ENCODE measurements at regions not wholly inside any gene's neighbourhood (a gene's known extent, or its start where the extent isn't known, plus 50 kb on each side); places are given as distances from the start of the nearest gene placed in this dataset.
"Not testable (repeated sequence)": the region's sequence is repeated elsewhere in the genome, so short reads cannot be mapped to it uniquely, and the experiment has no call there.

- H3K79me2 ChIP-seq (ENCODE audit: insufficient read depth); H3K4me1 ChIP-seq (ENCODE audit: control insufficient read depth in 1 of 2, insufficient read depth in 2 of 2, low read depth in 1 of 2, low read length in 1 of 2); H3K9ac ChIP-seq; H3K36me3 ChIP-seq (replicated peaks in 1 of 2; ENCODE audit: control insufficient read depth in 1 of 2, insufficient read depth in 2 of 2, low read length in 1 of 2); H3K9me3 ChIP-seq; H3F3A ChIP-seq (replicated peaks; ENCODE audit: insufficient read depth); CTCF ChIA-PET; H3K4me3 ChIP-seq (ENCODE audit: low read depth in 2 of 2, low read length in 1 of 2); H3K27ac ChIP-seq (ENCODE audit: low read depth in 2 of 2, low read length in 1 of 2); H3K4me2 ChIP-seq; H2AFZ ChIP-seq (ENCODE audit: low read depth); H3K27me3 ChIP-seq (ENCODE audit: insufficient read depth); H4K20me1 ChIP-seq (ENCODE audit: insufficient read depth); POLR2A ChIA-PET; DNase-seq; H3K9me2 ChIP-seq: not testable (repeated sequence)
- WGBS (ENCODE audit: low lambda C conversion rate), result no CpG with 5 or more reads among the region's 9 CpGs
Observed at GRCh38 chr2:111552625-111553024, 331.4 kb downstream of the ANAPC1 start.

- POLR2A ChIA-PET; DNase-seq; H2AFZ ChIP-seq (ENCODE audit: low read depth); H3K4me3 ChIP-seq (ENCODE audit: low read depth in 2 of 2, low read length in 1 of 2); H3K9me2 ChIP-seq; H3K4me2 ChIP-seq; H3K36me3 ChIP-seq (replicated peaks in 1 of 2; ENCODE audit: control insufficient read depth in 1 of 2, insufficient read depth in 2 of 2, low read length in 1 of 2); H3K9ac ChIP-seq; H3K27ac ChIP-seq (ENCODE audit: low read depth in 2 of 2, low read length in 1 of 2); H3K27me3 ChIP-seq (ENCODE audit: insufficient read depth); H4K20me1 ChIP-seq (ENCODE audit: insufficient read depth); H3K9me3 ChIP-seq; H3F3A ChIP-seq (replicated peaks; ENCODE audit: insufficient read depth); H3K79me2 ChIP-seq (ENCODE audit: insufficient read depth); H3K4me1 ChIP-seq (ENCODE audit: control insufficient read depth in 1 of 2, insufficient read depth in 2 of 2, low read depth in 1 of 2, low read length in 1 of 2); CTCF ChIA-PET: not testable (repeated sequence)
- 40% methylated on average over 2 of the region's 2 CpGs for WGBS (ENCODE audit: low lambda C conversion rate)
Observed at GRCh38 chr2:111559301-111559700, 324.7 kb downstream of the ANAPC1 start.

- H3K27ac ChIP-seq (ENCODE audit: low read depth in 2 of 2, low read length in 1 of 2); H3K9ac ChIP-seq; H4K20me1 ChIP-seq (ENCODE audit: insufficient read depth); H3K9me3 ChIP-seq; H3K79me2 ChIP-seq (ENCODE audit: insufficient read depth); H3K4me3 ChIP-seq (ENCODE audit: low read depth in 2 of 2, low read length in 1 of 2); H2AFZ ChIP-seq (ENCODE audit: low read depth); H3K4me2 ChIP-seq; H3K27me3 ChIP-seq (ENCODE audit: insufficient read depth); H3F3A ChIP-seq (replicated peaks; ENCODE audit: insufficient read depth); H3K36me3 ChIP-seq (replicated peaks in 1 of 2; ENCODE audit: control insufficient read depth in 1 of 2, insufficient read depth in 2 of 2, low read length in 1 of 2); POLR2A ChIA-PET; H3K9me2 ChIP-seq; CTCF ChIA-PET; DNase-seq; H3K4me1 ChIP-seq (ENCODE audit: control insufficient read depth in 1 of 2, insufficient read depth in 2 of 2, low read depth in 1 of 2, low read length in 1 of 2): not testable (repeated sequence)
- 80% methylated on average over 1 of the region's 3 CpGs for WGBS (ENCODE audit: low lambda C conversion rate)
Observed at GRCh38 chr2:111559814-111560213, 324.2 kb downstream of the ANAPC1 start.

- H3F3A ChIP-seq (replicated peaks; ENCODE audit: insufficient read depth); H3K4me2 ChIP-seq; POLR2A ChIA-PET; CTCF ChIA-PET; H3K27me3 ChIP-seq (ENCODE audit: insufficient read depth); H3K9me3 ChIP-seq; H3K9ac ChIP-seq; H3K4me3 ChIP-seq (ENCODE audit: low read depth in 2 of 2, low read length in 1 of 2); H3K9me2 ChIP-seq; H3K4me1 ChIP-seq (ENCODE audit: control insufficient read depth in 1 of 2, insufficient read depth in 2 of 2, low read depth in 1 of 2, low read length in 1 of 2); H3K79me2 ChIP-seq (ENCODE audit: insufficient read depth); H4K20me1 ChIP-seq (ENCODE audit: insufficient read depth); H3K36me3 ChIP-seq (replicated peaks in 1 of 2; ENCODE audit: control insufficient read depth in 1 of 2, insufficient read depth in 2 of 2, low read length in 1 of 2); H2AFZ ChIP-seq (ENCODE audit: low read depth): not testable (repeated sequence)
- peak; percentile 16 for DNase-seq
- H3K27ac ChIP-seq (ENCODE audit: low read depth in 2 of 2, low read length in 1 of 2), result peak overlapping the region in 1 of 2 experiments; percentile 53; a peak in 2 of 4 replicates
- 23% methylated on average over 6 of the region's 8 CpGs for WGBS (ENCODE audit: low lambda C conversion rate)
Observed at GRCh38 chr2:111566068-111566467, 317.9 kb downstream of the ANAPC1 start.

- POLR2A ChIA-PET; H3K36me3 ChIP-seq (replicated peaks in 1 of 2; ENCODE audit: control insufficient read depth in 1 of 2, insufficient read depth in 2 of 2, low read length in 1 of 2); DNase-seq: not testable (repeated sequence)
Observed at GRCh38 chr2:111567233-111567632, 316.8 kb downstream of the ANAPC1 start.

GRCh38 chr2:111569356-111570199 lies 314.4 kb downstream of the ANAPC1 start:
- POLR2A ChIA-PET; H3K9ac ChIP-seq; H3K4me1 ChIP-seq (ENCODE audit: control insufficient read depth in 1 of 2, insufficient read depth in 2 of 2, low read depth in 1 of 2, low read length in 1 of 2): not testable (repeated sequence)

More at GRCh38 chr2:111567233-111567632, 316.8 kb downstream of the ANAPC1 start:
- H3F3A ChIP-seq (replicated peaks; ENCODE audit: insufficient read depth); H3K9me3 ChIP-seq; H3K4me1 ChIP-seq (ENCODE audit: control insufficient read depth in 1 of 2, insufficient read depth in 2 of 2, low read depth in 1 of 2, low read length in 1 of 2); H3K27me3 ChIP-seq (ENCODE audit: insufficient read depth); H2AFZ ChIP-seq (ENCODE audit: low read depth); H3K4me2 ChIP-seq; H3K27ac ChIP-seq (ENCODE audit: low read depth in 2 of 2, low read length in 1 of 2); H4K20me1 ChIP-seq (ENCODE audit: insufficient read depth); H3K9ac ChIP-seq; H3K9me2 ChIP-seq; H3K79me2 ChIP-seq (ENCODE audit: insufficient read depth); H3K4me3 ChIP-seq (ENCODE audit: low read depth in 2 of 2, low read length in 1 of 2); CTCF ChIA-PET: not testable (repeated sequence)
- no CpG with 5 or more reads among the region's 5 CpGs for WGBS (ENCODE audit: low lambda C conversion rate)

More at GRCh38 chr2:111569356-111570199, 314.4 kb downstream of the ANAPC1 start:
- H3K9me2 ChIP-seq; H3K27ac ChIP-seq (ENCODE audit: low read depth in 2 of 2, low read length in 1 of 2); H3K4me2 ChIP-seq; H3K79me2 ChIP-seq (ENCODE audit: insufficient read depth); H3K4me3 ChIP-seq (ENCODE audit: low read depth in 2 of 2, low read length in 1 of 2); H3K9me3 ChIP-seq; DNase-seq; H3K27me3 ChIP-seq (ENCODE audit: insufficient read depth); H3F3A ChIP-seq (replicated peaks; ENCODE audit: insufficient read depth); H3K36me3 ChIP-seq (replicated peaks in 1 of 2; ENCODE audit: control insufficient read depth in 1 of 2, insufficient read depth in 2 of 2, low read length in 1 of 2); H2AFZ ChIP-seq (ENCODE audit: low read depth); CTCF ChIA-PET; H4K20me1 ChIP-seq (ENCODE audit: insufficient read depth): not testable (repeated sequence)
- WGBS (ENCODE audit: low lambda C conversion rate), result 70% methylated on average over 4 of the region's 5 CpGs
